Neuronal stem cell (in vitro differentiated cells): ENCODE measurements at regions not wholly inside any gene's neighbourhood (a gene's known extent, or its start where the extent isn't known, plus 50 kb on each side); places are given as distances from the start of the nearest gene placed in this dataset.

Source experiments
- DNase-seq: peaks from one replicate; pipeline ENCODE4 v3.0.0-alpha.2; 2013; ENCODE audit warnings: low spot score
- H2AFZ ChIP-seq: one replicate; pipeline ENCODE4 v1.6.1; 2013; ENCODE audit warnings: mild to moderate bottlenecking, low read length, inconsistent platforms
- H2AK5ac ChIP-seq: 2 replicates; pipeline ENCODE4 v1.6.1; 2013; ENCODE audit warnings: low read depth, mild to moderate bottlenecking, inconsistent platforms, low read length, moderate library complexity, mixed read lengths
- H2BK120ac ChIP-seq: 2 replicates; pipeline ENCODE4 v1.6.1; 2013; ENCODE audit warnings: low read depth, mild to moderate bottlenecking, inconsistent platforms, low read length, moderate library complexity, mixed read lengths
- H2BK12ac ChIP-seq: one replicate; pipeline ENCODE4 v1.6.1; 2013; ENCODE audit warnings: low read length, inconsistent platforms
- H2BK15ac ChIP-seq: 2 replicates; pipeline ENCODE4 v1.6.1; 2013; ENCODE audit warnings: mild to moderate bottlenecking, low read length, inconsistent platforms, mixed read lengths
- H2BK5ac ChIP-seq: one replicate; pipeline ENCODE4 v1.6.1; 2013; ENCODE audit warnings: inconsistent platforms, mild to moderate bottlenecking, low read length, moderate library complexity
- H3K14ac ChIP-seq: one replicate; pipeline ENCODE4 v1.6.1; 2013; ENCODE audit warnings: low read length, inconsistent platforms
- H3K18ac ChIP-seq: 2 replicates; pipeline ENCODE4 v1.6.1; 2013; ENCODE audit warnings: low read length, inconsistent platforms
- H3K23ac ChIP-seq: 2 replicates; pipeline ENCODE4 v1.6.1; 2013; ENCODE audit warnings: low read depth, mild to moderate bottlenecking, mixed read lengths, low read length, inconsistent platforms; ENCODE audit not compliant: poor library complexity
- H3K27ac ChIP-seq: replicated peaks from 3 replicates; pipeline ENCODE4 v1.5.1; 2013; ENCODE audit warnings: low read length, inconsistent platforms
- H3K27me3 ChIP-seq, 3 experiments: 2 replicates each; pipeline ENCODE4 v1.6.1; 2013; ENCODE audit warnings: low read length in 3 of 3, mild to moderate bottlenecking in 2 of 3, inconsistent platforms in 1 of 3, low read depth in 1 of 3, mixed read lengths in 1 of 3, moderate library complexity in 1 of 3; ENCODE audit not compliant: control insufficient read depth in 3 of 3, insufficient read depth in 3 of 3
- H3K36me3 ChIP-seq, 2 donors: replicated peaks in 1 of 2; 2 replicates each; pipeline ENCODE4 v1.6.1; 2013; ENCODE audit warnings: low read length in 2 of 2; ENCODE audit not compliant: control insufficient read depth in 2 of 2, insufficient read depth in 2 of 2
- H3K4ac ChIP-seq: 2 replicates; pipeline ENCODE4 v1.6.1; 2013; ENCODE audit warnings: inconsistent platforms, mild to moderate bottlenecking, low read length, moderate library complexity
- H3K4me1 ChIP-seq, 2 donors: 1 replicate in 1 of 2; 2 replicates in 1 of 2; pipeline ENCODE4 v1.6.1; 2013; ENCODE audit warnings: low read length in 2 of 2, low read depth in 1 of 2; ENCODE audit not compliant: control insufficient read depth in 2 of 2, insufficient read depth in 1 of 2
- H3K4me2 ChIP-seq: one replicate; pipeline ENCODE4 v1.6.1; 2013; ENCODE audit warnings: mild to moderate bottlenecking, low read length, inconsistent platforms; ENCODE audit not compliant: insufficient read depth, poor library complexity, severe bottlenecking
- H3K4me3 ChIP-seq, 2 donors: 2 replicates each; pipeline ENCODE4 v1.5.1; 2013; ENCODE audit warnings: low read length in 2 of 2, mild to moderate bottlenecking in 2 of 2, inconsistent platforms in 1 of 2, moderate library complexity in 1 of 2
- H3K79me1 ChIP-seq: one replicate; pipeline ENCODE4 v1.6.1; 2013; ENCODE audit warnings: low read depth, mild to moderate bottlenecking, inconsistent platforms, low read length, moderate library complexity
- H3K9ac ChIP-seq: one replicate; pipeline ENCODE4 v1.6.1; 2013; ENCODE audit warnings: mild to moderate bottlenecking, low read depth, low read length, inconsistent platforms; ENCODE audit not compliant: poor library complexity
- H3K9me3 ChIP-seq, 2 donors: replicated peaks in 1 of 2; 2 replicates each; pipeline versions ENCODE3 to v1.6.1; 2013; ENCODE audit warnings: low read length in 2 of 2, mild to moderate bottlenecking in 2 of 2, inconsistent platforms in 1 of 2, low read depth in 1 of 2, mixed read lengths in 1 of 2, moderate library complexity in 1 of 2; ENCODE audit not compliant: control insufficient read depth in 2 of 2, insufficient read depth in 1 of 2
- H4K8ac ChIP-seq: one replicate; pipeline ENCODE4 v1.6.1; 2013; ENCODE audit warnings: low read depth, mild to moderate bottlenecking, inconsistent platforms, low read length, moderate library complexity
- H4K91ac ChIP-seq: one replicate; pipeline ENCODE4 v1.6.1; 2013; ENCODE audit warnings: low read length, low read depth, mild to moderate bottlenecking, inconsistent platforms; ENCODE audit not compliant: poor library complexity
- WGBS, 2 donors: extraction: QIAGEN DNeasy Blood & Tissue Kit; methylation state at CpG; one replicate each; pipeline ENCODE4 v1.1.7; 2013; ENCODE audit warnings: missing lambda C conversion rate in 2 of 2, mixed read lengths in 1 of 2; ENCODE audit not compliant: insufficient read length in 2 of 2, insufficient replicate concordance in 1 of 2; ENCODE audit errors: extremely low coverage in 2 of 2; 5-methylcytosine and 5-hydroxymethylcytosine counted together

DNA sequence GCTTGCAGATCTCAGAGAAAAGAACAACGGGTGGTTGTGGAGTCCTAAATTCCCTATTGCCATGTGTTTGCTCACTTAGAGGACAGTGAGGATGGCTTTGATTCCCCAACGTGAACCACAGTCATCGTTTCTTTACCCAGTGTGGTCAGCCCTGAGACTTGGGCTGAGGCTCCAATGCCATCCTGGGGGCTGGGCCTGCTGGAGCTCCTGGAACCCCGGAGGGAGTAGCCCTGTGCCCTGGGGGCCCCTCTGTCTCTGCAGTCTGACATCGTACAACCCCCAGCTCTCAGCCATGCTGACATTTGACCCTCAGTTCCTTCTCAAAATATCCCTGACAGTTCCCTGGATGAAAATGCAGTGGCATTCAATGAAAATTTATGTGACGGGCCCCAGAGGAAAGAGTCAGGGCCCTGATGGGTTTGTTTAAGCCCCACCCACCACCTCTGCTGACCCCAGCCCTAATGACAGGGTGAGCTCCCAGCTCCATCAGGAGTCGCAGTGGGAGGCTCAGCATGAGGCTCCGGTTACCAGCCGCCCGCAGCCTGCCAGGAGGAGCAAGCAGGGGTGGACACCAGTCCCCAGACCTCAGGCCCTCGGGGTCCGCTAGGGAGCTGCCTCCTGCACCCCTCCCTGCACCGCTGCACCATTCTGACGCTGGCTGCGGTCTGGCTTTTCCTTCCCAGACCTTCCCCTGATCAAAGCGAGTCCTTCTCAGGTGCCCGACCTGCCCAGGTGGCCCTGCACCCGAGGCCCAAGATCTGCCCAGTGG is 120.9 kb downstream of the TWIST2 start:
- Histone ChIP-seq H3K4me3 (no peak overlapping the region), H3K9me3 (no peaks in the 10 kb centered on the region), H4K8ac (no peak overlapping the region), H3K4ac (no peak overlapping the region), H3K27me3 (peaks cover 0 to 2% (median 0%) of the 10 kb centered on the region in 3 experiments), H2AK5ac (peak overlapping the region; percentile 24), H3K9ac (no peak overlapping the region), H3K4me1 (peaks cover 0 to 5% of the 10 kb centered on the region in 2 donors), H2BK120ac (no peak overlapping the region), H2BK12ac (no peak overlapping the region), H3K79me1 (no peaks in the 10 kb centered on the region), H3K27ac (no peak overlapping the region), H3K36me3 (no peaks in the 10 kb centered on the region), H3K18ac (peak overlapping the region; percentile 25), H4K91ac (no peak overlapping the region), H2BK5ac (peak overlapping the region; percentile 79), H3K23ac (no peak overlapping the region), H3K4me2 (no peak overlapping the region), H2BK15ac (peak overlapping the region; percentile 20), H3K14ac (no peak overlapping the region), H2AFZ (no peak overlapping the region)
- no peak for DNase-seq
- no CpG with 5 or more reads among the region's 18 CpGs for WGBS, 2 donors

DNA sequence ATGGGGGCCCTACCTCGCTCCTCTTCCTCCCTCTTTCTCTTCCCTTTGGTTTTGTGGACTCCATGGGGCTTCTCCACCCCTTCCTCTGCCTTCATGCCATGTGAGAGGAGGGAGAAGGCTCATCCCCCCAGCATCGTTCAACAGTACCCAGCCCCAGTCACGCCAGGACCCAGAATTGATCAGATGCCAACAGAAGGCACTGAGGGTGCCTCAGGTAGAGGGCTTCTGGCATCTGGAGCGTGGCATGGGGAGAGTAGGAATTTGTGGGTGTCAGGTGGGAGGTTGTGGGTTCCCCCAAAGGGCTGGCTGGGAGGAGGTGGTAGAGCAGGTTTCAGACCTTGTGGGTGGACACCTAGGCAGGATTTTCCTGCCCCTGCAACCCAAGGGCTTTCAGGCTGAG is 122.0 kb downstream of the TWIST2 start:
- WGBS, 2 donors: no CpG with 5 or more reads among the region's 4 CpGs
- H3K18ac ChIP-seq: peak overlapping the region; percentile 25
- H3K4ac ChIP-seq: no peak overlapping the region
- H3K9ac ChIP-seq: no peak overlapping the region
- H2BK12ac ChIP-seq: no peak overlapping the region
- no peak overlapping the region for H3K23ac ChIP-seq
- H3K14ac ChIP-seq: no peak overlapping the region
- no peak overlapping the region for H2AK5ac ChIP-seq
- no peak overlapping the region for H3K4me2 ChIP-seq
- no peak overlapping the region for H2BK5ac ChIP-seq
- H3K9me3 ChIP-seq: no peaks in the 10 kb centered on the region
- no peak overlapping the region for H4K8ac ChIP-seq
- no peak overlapping the region for H3K4me3 ChIP-seq
- H3K4me1 ChIP-seq: peaks cover 0 to 5% of the 10 kb centered on the region in 2 donors
- no peak overlapping the region for H2AFZ ChIP-seq
- no peaks in the 10 kb centered on the region for H3K79me1 ChIP-seq
- no peak overlapping the region for H4K91ac ChIP-seq
- no peak for DNase-seq
- H3K36me3 ChIP-seq: no peaks in the 10 kb centered on the region
- H3K27me3 ChIP-seq: no peaks in the 10 kb centered on the region
- H2BK120ac ChIP-seq: no peak overlapping the region
- no peak overlapping the region for H3K27ac ChIP-seq
- H2BK15ac ChIP-seq: no peak overlapping the region

DNA sequence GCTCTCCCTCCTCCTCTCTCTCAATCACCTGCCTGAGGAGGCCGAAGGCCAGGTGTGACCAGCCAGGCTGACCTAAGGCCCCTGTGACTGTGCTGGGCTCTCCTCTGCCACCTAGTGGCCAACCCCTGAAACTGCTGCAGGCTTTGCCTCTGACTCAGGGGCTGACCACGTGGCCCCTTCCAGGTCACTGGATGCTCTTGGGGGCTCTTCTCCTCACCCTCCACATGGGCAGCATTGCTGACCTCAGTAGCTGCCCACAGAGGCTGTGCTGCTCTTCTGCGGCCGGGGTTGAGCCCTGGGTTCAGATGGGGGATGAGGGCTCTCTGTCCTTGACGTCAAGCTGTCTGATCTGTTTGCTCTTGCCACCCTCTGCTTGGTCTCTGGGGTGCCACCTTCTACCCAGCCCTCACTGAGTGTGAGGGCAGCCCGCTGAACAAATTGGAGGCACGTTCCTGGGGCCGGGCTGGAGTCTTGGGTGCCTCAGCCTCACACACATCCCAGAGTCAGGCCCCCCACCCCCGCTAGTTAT is 122.7 kb downstream of the TWIST2 start:
- peaks cover 0 to 5% of the 10 kb centered on the region in 2 donors for H3K4me1 ChIP-seq
- no peak overlapping the region for H3K4me3 ChIP-seq
- H3K14ac ChIP-seq: peak overlapping the region; percentile 85
- H3K27me3 ChIP-seq: no peaks in the 10 kb centered on the region
- H3K79me1 ChIP-seq: no peaks in the 10 kb centered on the region
- H3K9me3 ChIP-seq: no peaks in the 10 kb centered on the region
- peak overlapping the region; percentile 79 for H2AK5ac ChIP-seq
- H2BK120ac ChIP-seq: no peak overlapping the region
- H2BK12ac ChIP-seq: no peak overlapping the region
- no peak overlapping the region for H3K4me2 ChIP-seq
- no peaks in the 10 kb centered on the region for H3K36me3 ChIP-seq
- H3K4ac ChIP-seq: no peak overlapping the region
- H2BK5ac ChIP-seq: no peak overlapping the region
- no peak overlapping the region for H4K91ac ChIP-seq
- H4K8ac ChIP-seq: no peak overlapping the region
- DNase-seq: peak; percentile 50
- H3K18ac ChIP-seq: peak overlapping the region; percentile 93
- H2BK15ac ChIP-seq: peak overlapping the region; percentile 80
- no peak overlapping the region for H3K9ac ChIP-seq
- H3K27ac ChIP-seq: no peak overlapping the region
- no peak overlapping the region for H3K23ac ChIP-seq
- WGBS, 2 donors: no CpG with 5 or more reads among the region's 9 CpGs
- peak overlapping the region; percentile 49 for H2AFZ ChIP-seq

DNA sequence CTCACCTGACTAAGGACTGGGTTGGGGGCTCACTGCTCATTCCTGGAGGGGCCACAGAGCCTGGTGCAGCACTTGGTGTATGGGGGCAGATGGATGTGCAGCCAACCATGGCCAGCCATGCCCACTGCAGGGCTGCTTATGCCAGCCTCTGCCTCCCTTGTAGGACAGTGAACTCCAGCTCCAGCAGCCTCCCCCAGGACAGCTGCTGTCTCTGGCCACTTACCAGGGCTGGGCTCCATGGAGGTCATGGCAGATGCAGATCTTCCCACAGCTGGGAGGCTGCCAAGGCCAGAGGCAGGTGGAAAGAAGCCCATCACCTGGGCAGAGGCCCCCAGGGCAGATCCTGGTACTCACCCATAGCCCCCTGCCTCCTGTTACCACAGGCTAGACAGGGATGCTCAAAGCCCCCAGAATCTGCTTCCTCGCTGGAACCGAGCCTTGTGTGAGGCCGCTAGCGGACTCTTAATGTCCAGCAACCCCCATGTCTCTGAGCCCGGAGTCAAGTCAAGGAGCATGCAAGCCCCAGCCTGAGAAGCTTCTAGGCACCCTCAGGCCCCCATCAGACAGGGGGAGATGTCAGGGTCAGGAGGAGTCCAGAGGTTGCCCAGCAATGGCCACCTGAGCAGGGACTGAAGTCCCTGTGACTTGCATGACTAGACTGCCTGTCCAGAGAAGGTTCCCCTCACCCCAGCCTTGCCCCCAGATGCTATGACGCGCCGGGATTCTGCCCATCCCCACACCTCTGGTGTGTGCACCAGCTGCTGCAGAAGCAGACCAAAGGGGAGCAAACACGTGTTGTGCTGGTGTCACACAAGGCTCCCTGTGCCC is 123.6 kb downstream of the TWIST2 start:
- Histone ChIP-seq H3K27ac (no peak overlapping the region), H2BK12ac (no peak overlapping the region), H2BK5ac (peak overlapping the region; percentile 16), H3K4ac (no peak overlapping the region), H3K4me2 (no peak overlapping the region), H3K79me1 (no peaks in the 10 kb centered on the region), H2AFZ (no peak overlapping the region), H3K9me3 (no peaks in the 10 kb centered on the region), H3K9ac (peak overlapping the region; percentile 22), H4K8ac (peak overlapping the region; percentile 84), H3K27me3 (no peaks in the 10 kb centered on the region), H3K4me1 (peaks cover 0 to 5% of the 10 kb centered on the region in 2 donors), H3K23ac (no peak overlapping the region), H4K91ac (peak overlapping the region; percentile 14), H3K36me3 (no peaks in the 10 kb centered on the region), H2BK120ac (peak overlapping the region; percentile 0), H3K14ac (peak overlapping the region; percentile 22), H3K18ac (no peak overlapping the region), H3K4me3 (no peak overlapping the region), H2AK5ac (peak overlapping the region; percentile 79), H2BK15ac (no peak overlapping the region)
- DNase-seq: no peak
- no CpG with 5 or more reads among the region's 9 CpGs for WGBS, 2 donors
